Mesenchymal stem cell (in vitro differentiated cells and primary cell): ENCODE measurements at regions not wholly inside any gene's neighbourhood (a gene's known extent, or its start where the extent isn't known, plus 50 kb on each side); places are given as distances from the start of the nearest gene placed in this dataset.

Experiments
- DNase-seq: peaks from one replicate; pipeline ENCODE4 v3.0.0-alpha.2; 2013
- H2AFZ ChIP-seq: one replicate; pipeline ENCODE4 v1.6.1; 2013; ENCODE audit warnings: low read depth, mild to moderate bottlenecking, control low read depth, inconsistent platforms, low read length, moderate library complexity
- H2AK5ac ChIP-seq: 2 replicates; pipeline ENCODE4 v1.6.1; 2013; ENCODE audit warnings: low read length, moderate library complexity, mild to moderate bottlenecking, inconsistent platforms; ENCODE audit not compliant: severe bottlenecking
- H2BK120ac ChIP-seq: one replicate; pipeline ENCODE4 v1.6.1; 2013; ENCODE audit warnings: low read depth, mild to moderate bottlenecking, inconsistent platforms, low read length, moderate library complexity
- H2BK12ac ChIP-seq, 2 experiments: one replicate each; pipeline ENCODE4 v1.6.1; 2013; ENCODE audit warnings: inconsistent platforms in 2 of 2, low read length in 2 of 2, mild to moderate bottlenecking in 2 of 2, moderate library complexity in 2 of 2, control low read depth in 1 of 2
- H2BK15ac ChIP-seq: one replicate; pipeline ENCODE4 v1.6.1; 2013; ENCODE audit warnings: mild to moderate bottlenecking, low read depth, inconsistent platforms; ENCODE audit not compliant: poor library complexity, severe bottlenecking
- H2BK5ac ChIP-seq: 2 replicates; pipeline ENCODE4 v1.6.1; 2013; ENCODE audit warnings: low read depth, mild to moderate bottlenecking, low read length, control low read depth, inconsistent platforms; ENCODE audit not compliant: poor library complexity, severe bottlenecking
- H3K14ac ChIP-seq, 2 experiments: one replicate each; pipeline ENCODE4 v1.6.1; 2013; ENCODE audit warnings: inconsistent platforms in 2 of 2, low read length in 2 of 2, control low read depth in 1 of 2, mild to moderate bottlenecking in 1 of 2, moderate library complexity in 1 of 2
- H3K18ac ChIP-seq, 2 experiments: one replicate each; pipeline ENCODE4 v1.6.1; 2013; ENCODE audit warnings: inconsistent platforms in 2 of 2, low read length in 2 of 2, control low read depth in 1 of 2, low read depth in 1 of 2, mild to moderate bottlenecking in 1 of 2
- H3K23ac ChIP-seq, 2 experiments: one replicate each; pipeline ENCODE4 v1.6.1; 2013; ENCODE audit warnings: inconsistent platforms in 2 of 2, low read length in 2 of 2, mild to moderate bottlenecking in 2 of 2, moderate library complexity in 2 of 2, control low read depth in 1 of 2
- H3K27ac ChIP-seq: 2 replicates; pipeline ENCODE4 v1.5.1; 2013; ENCODE audit warnings: mild to moderate bottlenecking, moderate library complexity, low read length, control low read depth, inconsistent platforms; ENCODE audit not compliant: poor library complexity, severe bottlenecking
- H3K27me3 ChIP-seq, 2 experiments: 2 replicates each; pipeline versions ENCODE4 v1.6.1 to v1.7.0; 2013; ENCODE audit warnings: low read length in 2 of 2, mild to moderate bottlenecking in 2 of 2, moderate library complexity in 2 of 2, control low read depth in 1 of 2, inconsistent platforms in 1 of 2; ENCODE audit not compliant: control insufficient read depth in 1 of 2, insufficient read depth in 1 of 2
- H3K36me3 ChIP-seq, 2 experiments: 2 replicates each; pipeline versions ENCODE4 v1.6.1 to v1.7.0; 2013; ENCODE audit warnings: low read length in 2 of 2, control low read depth in 1 of 2, inconsistent platforms in 1 of 2, low read depth in 1 of 2, mild to moderate bottlenecking in 1 of 2; ENCODE audit not compliant: insufficient read depth in 2 of 2, control insufficient read depth in 1 of 2
- H3K4ac ChIP-seq, 2 experiments: one replicate each; pipeline ENCODE4 v1.6.1; 2013; ENCODE audit warnings: inconsistent platforms in 2 of 2, low read length in 2 of 2, mild to moderate bottlenecking in 2 of 2, moderate library complexity in 2 of 2, control low read depth in 1 of 2, low read depth in 1 of 2
- H3K4me1 ChIP-seq: 2 replicates; pipeline ENCODE4 v1.6.1; 2013; ENCODE audit warnings: low read depth, low read length, control low read depth; ENCODE audit not compliant: control insufficient read depth, insufficient read depth
- H3K4me2 ChIP-seq: 2 replicates; pipeline ENCODE4 v1.6.1; 2013; ENCODE audit warnings: low read length, mild to moderate bottlenecking, inconsistent platforms; ENCODE audit not compliant: poor library complexity, severe bottlenecking
- H3K4me3 ChIP-seq, 2 experiments: 2 replicates each; pipeline versions ENCODE4 v1.5.1 to v1.7.0; 2013; ENCODE audit warnings: low read length in 2 of 2, mild to moderate bottlenecking in 2 of 2, control low read depth in 1 of 2, low read depth in 1 of 2; ENCODE audit not compliant: insufficient read depth in 1 of 2
- H3K79me1 ChIP-seq: replicated peaks from 2 replicates; pipeline ENCODE4 v1.6.1; 2013; ENCODE audit warnings: mild to moderate bottlenecking, control low read depth, low read length, inconsistent platforms; ENCODE audit not compliant: poor library complexity, severe bottlenecking
- H3K9ac ChIP-seq: 2 replicates; pipeline ENCODE4 v1.7.0; 2013; ENCODE audit warnings: mild to moderate bottlenecking, low read length, moderate library complexity
- H3K9me3 ChIP-seq: 2 replicates; pipeline ENCODE4 v1.7.0; 2013; ENCODE audit warnings: mild to moderate bottlenecking, low read length; ENCODE audit not compliant: control insufficient read depth
- H4K8ac ChIP-seq: one replicate; pipeline ENCODE4 v1.6.1; 2013; ENCODE audit warnings: inconsistent platforms, mild to moderate bottlenecking, low read length, moderate library complexity
- H4K91ac ChIP-seq: one replicate; pipeline ENCODE4 v1.6.1; 2013; ENCODE audit warnings: mild to moderate bottlenecking, low read length, inconsistent platforms
- WGBS: methylation state at CpG from one replicate; pipeline ENCODE4 v1.1.7; 2013; ENCODE audit warnings: mixed read lengths; 5-methylcytosine and 5-hydroxymethylcytosine counted together

DNA sequence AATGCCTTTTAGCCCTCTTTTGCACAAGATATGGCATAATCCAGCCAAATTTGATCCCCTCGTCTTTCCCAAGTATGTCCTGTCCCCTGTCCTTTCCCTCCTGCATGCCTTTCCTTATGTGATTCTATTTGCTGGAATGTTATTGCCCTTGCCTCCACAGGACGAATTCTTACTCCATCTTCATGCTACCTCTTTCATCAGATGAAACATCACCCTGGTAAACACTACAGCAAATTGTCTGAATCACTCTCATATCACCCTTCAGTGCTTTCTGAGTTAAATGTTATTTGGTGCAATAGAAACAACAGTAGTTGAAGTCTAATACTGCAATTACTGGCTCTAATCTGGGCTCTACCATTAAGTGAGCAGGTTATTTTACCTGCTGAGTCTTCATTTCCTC, 52.2 kb upstream of the FAT1 start:
- H4K8ac ChIP-seq = peak overlapping the region; percentile 37
- no peak overlapping the region for H3K18ac ChIP-seq
- H3K79me1 ChIP-seq = no peaks in the 10 kb centered on the region
- H3K4ac ChIP-seq = no peak overlapping the region
- H2BK12ac ChIP-seq = no peak overlapping the region
- H3K23ac ChIP-seq = no peak overlapping the region
- no peak for DNase-seq
- H3K27me3 ChIP-seq = no peaks in the 10 kb centered on the region
- no peak overlapping the region for H3K4me3 ChIP-seq
- H2BK5ac ChIP-seq = no peak overlapping the region
- H3K9me3 ChIP-seq = no peaks in the 10 kb centered on the region
- H2BK120ac ChIP-seq = no peak overlapping the region
- H3K4me2 ChIP-seq = no peak overlapping the region
- 81% methylated on average over 2 of the region's 2 CpGs for WGBS
- no peak overlapping the region for H2AK5ac ChIP-seq
- no peaks in the 10 kb centered on the region for H3K36me3 ChIP-seq
- H4K91ac ChIP-seq = no peak overlapping the region
- H2AFZ ChIP-seq = no peak overlapping the region
- peaks cover 1% of the 10 kb centered on the region for H3K4me1 ChIP-seq
- no peak overlapping the region for H3K14ac ChIP-seq
- no peak overlapping the region for H3K9ac ChIP-seq
- no peak overlapping the region for H2BK15ac ChIP-seq
- no peak overlapping the region for H3K27ac ChIP-seq

DNA sequence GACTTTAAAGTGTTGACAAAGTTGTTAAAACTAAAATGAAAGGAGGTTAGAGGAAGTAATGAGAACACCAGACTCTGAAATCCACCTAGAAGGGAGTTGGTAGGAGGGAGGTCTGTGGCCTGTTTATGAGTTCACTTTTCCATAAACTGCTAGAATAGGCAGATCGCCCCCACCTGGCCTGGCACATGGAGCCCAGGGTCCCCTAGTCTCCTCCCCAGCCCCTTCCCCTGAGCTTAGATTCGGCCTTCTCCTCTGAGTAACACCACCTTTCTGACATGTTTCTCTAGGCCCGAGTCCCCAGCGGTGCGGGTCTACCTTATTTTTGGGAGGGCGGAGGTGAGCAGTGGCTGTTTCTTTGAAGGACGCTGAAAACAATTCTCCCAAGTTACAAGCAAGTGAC, 54.5 kb upstream of the FAT1 start:
- H3K9me3 ChIP-seq = no peaks in the 10 kb centered on the region
- no peak overlapping the region for H3K4ac ChIP-seq
- no peaks in the 10 kb centered on the region for H3K36me3 ChIP-seq
- H3K9ac ChIP-seq = no peak overlapping the region
- H3K79me1 ChIP-seq = no peaks in the 10 kb centered on the region
- H2BK15ac ChIP-seq = no peak overlapping the region
- H3K4me2 ChIP-seq = no peak overlapping the region
- H2BK12ac ChIP-seq = no peak overlapping the region
- H3K23ac ChIP-seq = no peak overlapping the region
- no peak overlapping the region for H2AFZ ChIP-seq
- H4K8ac ChIP-seq = no peak overlapping the region
- no peak overlapping the region for H3K27ac ChIP-seq
- no peak overlapping the region for H2AK5ac ChIP-seq
- no peak overlapping the region for H3K4me3 ChIP-seq
- no peak for DNase-seq
- H2BK5ac ChIP-seq = no peak overlapping the region
- H2BK120ac ChIP-seq = no peak overlapping the region
- whole genome bisulfite sequencing = 98% methylated on average over 5 of the region's 7 CpGs
- H4K91ac ChIP-seq = no peak overlapping the region
- H3K27me3 ChIP-seq = no peaks in the 10 kb centered on the region
- no peak overlapping the region for H3K14ac ChIP-seq
- H3K4me1 ChIP-seq = no peaks in the 10 kb centered on the region
- no peak overlapping the region for H3K18ac ChIP-seq

DNA sequence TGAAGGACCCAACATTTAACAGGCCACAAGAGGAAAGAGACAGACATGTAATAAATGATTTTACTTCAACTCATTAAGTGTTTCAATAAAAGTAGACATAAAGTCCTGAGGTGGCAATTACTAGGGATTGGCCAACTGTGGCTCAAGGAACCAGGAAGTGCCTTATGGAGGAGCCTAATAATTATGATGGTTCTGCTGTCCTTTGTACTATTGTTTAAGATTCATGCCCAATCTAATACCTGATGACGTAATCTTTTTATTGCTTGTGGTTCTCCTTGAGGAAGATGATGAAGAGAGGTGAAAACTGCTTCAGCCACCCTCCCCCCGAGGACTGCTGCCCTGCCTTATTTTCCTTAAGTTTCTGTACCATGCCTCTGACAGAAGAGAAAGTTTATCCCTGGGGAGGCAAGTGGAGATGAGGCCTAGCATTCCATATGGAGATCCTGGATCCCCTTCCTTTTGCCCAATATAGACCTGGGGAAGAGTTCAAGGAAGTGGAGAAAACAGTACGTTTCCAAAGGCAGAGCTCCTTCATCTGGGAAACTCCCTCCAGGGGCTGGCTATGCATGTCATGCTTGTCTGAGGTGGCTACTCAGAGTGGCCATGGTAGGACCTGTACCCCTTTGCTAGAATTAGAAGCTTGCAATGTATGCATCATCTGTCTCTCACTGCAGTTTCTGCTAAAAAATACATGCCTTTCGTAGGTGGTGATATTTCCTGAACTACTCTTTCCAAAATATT, 56.8 kb upstream of the FAT1 start:
- H3K27me3 ChIP-seq = no peaks in the 10 kb centered on the region
- no peak overlapping the region for H3K27ac ChIP-seq
- no peak overlapping the region for H2AFZ ChIP-seq
- H4K91ac ChIP-seq = no peak overlapping the region
- H3K14ac ChIP-seq = no peak overlapping the region
- peak overlapping the region in 1 of 2 experiments; percentile 20 for H3K4ac ChIP-seq
- H3K4me2 ChIP-seq = no peak overlapping the region
- 77% methylated on average over 1 of the region's 4 CpGs for WGBS
- no peak overlapping the region for H3K23ac ChIP-seq
- peak; percentile 27 for DNase-seq
- no peaks in the 10 kb centered on the region for H3K4me1 ChIP-seq
- no peak overlapping the region for H2BK15ac ChIP-seq
- H3K18ac ChIP-seq = peak overlapping the region in 1 of 2 experiments; percentile 15
- H2BK12ac ChIP-seq = no peak overlapping the region
- H3K9ac ChIP-seq = no peak overlapping the region
- no peak overlapping the region for H4K8ac ChIP-seq
- H3K4me3 ChIP-seq = no peak overlapping the region
- no peak overlapping the region for H2AK5ac ChIP-seq
- no peak overlapping the region for H2BK120ac ChIP-seq
- H3K36me3 ChIP-seq = no peaks in the 10 kb centered on the region
- H2BK5ac ChIP-seq = no peak overlapping the region
- no peaks in the 10 kb centered on the region for H3K79me1 ChIP-seq
- no peaks in the 10 kb centered on the region for H3K9me3 ChIP-seq

DNA sequence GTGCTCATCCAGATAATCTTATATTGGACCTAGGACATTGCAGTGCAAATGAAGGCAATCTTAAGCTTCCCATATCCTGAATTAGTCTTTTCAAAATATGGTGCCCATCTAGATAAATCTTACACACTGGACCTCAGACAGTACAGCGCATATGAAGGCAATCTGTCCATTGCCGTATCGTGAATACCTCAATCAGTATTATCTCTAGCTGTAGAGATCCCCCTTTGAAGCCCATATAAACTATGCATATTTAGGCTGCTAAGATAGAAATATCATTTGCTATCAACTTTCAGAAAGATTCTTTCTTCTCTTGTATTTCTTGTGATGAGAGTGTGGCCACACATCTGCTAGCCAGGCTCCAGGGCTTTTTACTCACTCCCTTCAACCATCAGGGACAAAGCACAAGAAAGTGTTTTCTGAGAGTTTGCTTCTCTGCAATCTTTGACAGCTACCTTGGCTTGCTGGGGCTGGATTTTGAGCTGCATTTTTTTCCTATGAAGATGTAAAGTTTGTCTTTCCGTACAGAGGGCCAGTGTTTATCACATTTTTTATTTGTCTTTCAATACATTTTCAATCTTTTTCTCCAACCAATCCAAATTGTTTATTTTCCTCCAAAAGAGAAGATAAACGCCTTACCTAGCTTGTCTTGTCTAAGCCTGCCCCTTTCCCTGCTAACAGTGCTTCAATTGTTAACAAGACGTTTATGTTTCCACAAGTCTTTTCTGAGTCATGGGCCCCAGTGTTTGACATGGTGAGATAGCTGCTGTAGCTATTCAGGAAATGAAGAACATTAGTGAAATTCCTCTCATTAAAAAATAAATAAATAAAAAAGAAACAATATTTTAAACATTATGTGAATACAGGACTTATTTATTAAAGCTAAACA, 57.6 kb upstream of the FAT1 start:
- H3K4me3 ChIP-seq = no peak overlapping the region
- no peaks in the 10 kb centered on the region for H3K27me3 ChIP-seq
- no peak overlapping the region for H4K8ac ChIP-seq
- no peak overlapping the region for H2BK5ac ChIP-seq
- no peak overlapping the region for H4K91ac ChIP-seq
- H3K23ac ChIP-seq = no peak overlapping the region
- no peak overlapping the region for H3K9ac ChIP-seq
- H3K79me1 ChIP-seq = no peaks in the 10 kb centered on the region
- H2AFZ ChIP-seq = no peak overlapping the region
- H3K27ac ChIP-seq = peak overlapping the region; percentile 67
- H3K4me2 ChIP-seq = no peak overlapping the region
- no peak overlapping the region for H2BK15ac ChIP-seq
- H3K9me3 ChIP-seq = no peaks in the 10 kb centered on the region
- no peak overlapping the region for H2BK120ac ChIP-seq
- no peaks in the 10 kb centered on the region for H3K4me1 ChIP-seq
- H3K18ac ChIP-seq = no peak overlapping the region
- no peak overlapping the region for H2AK5ac ChIP-seq
- no peaks in the 10 kb centered on the region for H3K36me3 ChIP-seq
- H3K4ac ChIP-seq = no peak overlapping the region
- peak; percentile 72 for DNase-seq
- no peak overlapping the region for H2BK12ac ChIP-seq
- WGBS = 49% methylated on average over 5 of the region's 6 CpGs
- H3K14ac ChIP-seq = no peak overlapping the region
